Ishikawa (cell line): ENCODE measurements at regions not wholly inside any gene's neighbourhood (a gene's known extent, or its start where the extent isn't known, plus 50 kb on each side); places are given as distances from the start of the nearest gene placed in this dataset.

Source experiments
- FOXM1 ChIP-seq: IDR thresholded peaks from 2 replicates; pipeline ENCODE4 v1.6.1; 2012; ENCODE audit warnings: low read depth, borderline replicate concordance
- TF ChIP-seq, protein P1 (sequence below): IDR thresholded peaks from 2 replicates; pipeline ENCODE4 v1.6.1; 2012

- no peak for TF ChIP-seq FOXM1
- TF ChIP-seq, protein P1, sequence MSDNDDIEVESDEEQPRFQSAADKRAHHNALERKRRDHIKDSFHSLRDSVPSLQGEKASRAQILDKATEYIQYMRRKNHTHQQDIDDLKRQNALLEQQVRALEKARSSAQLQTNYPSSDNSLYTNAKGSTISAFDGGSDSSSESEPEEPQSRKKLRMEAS = no peak
Measured at GRCh38 chr16:80066805-80067580, 466.5 kb upstream of the MAF start.
